SK-N-SH treated with all-trans-retinoic acid at 6 μM for 48 hours (cell line): ENCODE measurements at regions not wholly inside any gene's neighbourhood (a gene's known extent, or its start where the extent isn't known, plus 50 kb on each side); places are given as distances from the start of the nearest gene placed in this dataset.

Source experiments
- ATAC-seq: fragments of 200-7000 bp; cut with Tn5 transposase; 3 replicates; pipeline ENCODE4 v1.9.1; 2020; ENCODE audit warnings: mild to moderate bottlenecking, moderate library complexity
- ARNTL ChIP-seq: fragments of 450-650 bp; formaldehyde crosslinking; IDR thresholded peaks from 2 replicates; pipeline ENCODE4 v1.5.0; 2020; ENCODE audit warnings: low read depth, mild to moderate bottlenecking, moderate library complexity, borderline replicate concordance
- BACH2 ChIP-seq: fragments of 250-450 bp; sonication (Bioruptor Pico); IDR thresholded peaks from 2 replicates; pipeline ENCODE4 v1.9.0; 2021; ENCODE audit warnings: mild to moderate bottlenecking, borderline replicate concordance
- CSDC2 ChIP-seq: fragments of 250-450 bp; sonication (Bioruptor Pico); IDR thresholded peaks from 2 replicates; pipeline ENCODE4 v1.5.0; 2020; ENCODE audit warnings: mild to moderate bottlenecking, moderate library complexity
- GLIS3 ChIP-seq: fragments of 250-450 bp; sonication (Bioruptor Pico); IDR thresholded peaks from 2 replicates; pipeline ENCODE4 v1.5.0; 2020; ENCODE audit warnings: mild to moderate bottlenecking, moderate library complexity
- ISL1 ChIP-seq: fragments of 250-450 bp; sonication (Bioruptor Pico); IDR thresholded peaks from 2 replicates; pipeline ENCODE4 v2.1.2; 2022; ENCODE audit warnings: mild to moderate bottlenecking, moderate library complexity
- OSR1 ChIP-seq: fragments of 250-450 bp; sonication (Bioruptor Pico); IDR thresholded peaks from 2 replicates; pipeline ENCODE4 v1.8.0; 2022; ENCODE audit warnings: moderate library complexity, mild to moderate bottlenecking, inconsistent platforms
- PPARA ChIP-seq: fragments of 250-450 bp; sonication (Bioruptor Pico); IDR thresholded peaks from 2 replicates; pipeline ENCODE4 v1.5.0; 2020; ENCODE audit warnings: mild to moderate bottlenecking, borderline replicate concordance
- RARB ChIP-seq: fragments of 250-450 bp; sonication (Bioruptor Pico); IDR thresholded peaks from 2 replicates; pipeline ENCODE4 v1.8.0; 2021; ENCODE audit warnings: mild to moderate bottlenecking, moderate library complexity
- SNAI2 ChIP-seq: fragments of 250-450 bp; sonication (Bioruptor Pico); IDR thresholded peaks from 2 replicates; pipeline ENCODE4 v1.5.0; 2020; ENCODE audit warnings: mild to moderate bottlenecking, moderate library complexity
- TOX ChIP-seq: fragments of 250-450 bp; sonication (Bioruptor Pico); IDR thresholded peaks from 2 replicates; pipeline ENCODE4 v1.8.0; 2021; ENCODE audit warnings: mild to moderate bottlenecking, moderate library complexity, borderline replicate concordance
- ZC3H10 ChIP-seq: fragments of 250-450 bp; sonication (Bioruptor Pico); IDR thresholded peaks from 2 replicates; pipeline ENCODE4 v1.5.1; 2021; ENCODE audit warnings: mild to moderate bottlenecking, moderate library complexity
- ZFP3 ChIP-seq: fragments of 250-450 bp; sonication (Bioruptor Pico); IDR thresholded peaks from 2 replicates; pipeline ENCODE4 v1.5.0; 2020; ENCODE audit warnings: mild to moderate bottlenecking, moderate library complexity
- ZFP30 ChIP-seq: fragments of 450-650 bp; formaldehyde crosslinking; IDR thresholded peaks from 2 replicates; pipeline ENCODE4 v1.5.0; 2022; ENCODE audit warnings: mild to moderate bottlenecking, moderate library complexity
- ZNF565 ChIP-seq: fragments of 450-650 bp; formaldehyde crosslinking; conservative IDR thresholded peaks from 2 replicates; pipeline ENCODE4 v1.5.0; 2020; ENCODE audit warnings: low read depth, mild to moderate bottlenecking, moderate library complexity
- ZNF8 ChIP-seq: fragments of 450-650 bp; formaldehyde crosslinking; IDR thresholded peaks from 2 replicates; pipeline ENCODE4 v1.5.0; 2020; ENCODE audit warnings: mild to moderate bottlenecking, moderate library complexity
- TF ChIP-seq, protein P1 (sequence below): fragments of 250-450 bp; sonication (Bioruptor Pico); IDR thresholded peaks from 2 replicates; pipeline ENCODE4 v1.8.0; 2020; ENCODE audit warnings: mild to moderate bottlenecking, moderate library complexity, borderline replicate concordance
- TF ChIP-seq, protein P2 (sequence below): fragments of 250-450 bp; sonication (Bioruptor Pico); IDR thresholded peaks from 2 replicates; pipeline ENCODE4 v1.5.0; 2020; ENCODE audit warnings: mild to moderate bottlenecking, moderate library complexity
- TF ChIP-seq, protein P3 (sequence below): fragments of 250-450 bp; sonication (Bioruptor Pico); IDR thresholded peaks from 2 replicates; pipeline ENCODE4 v1.5.1; 2020; ENCODE audit warnings: low read depth, mild to moderate bottlenecking, moderate library complexity
- TF ChIP-seq, protein P4 (sequence below): fragments of 250-450 bp; sonication (Bioruptor Pico); IDR thresholded peaks from 2 replicates; pipeline ENCODE4 v1.8.0; 2021; ENCODE audit warnings: low read depth, mild to moderate bottlenecking, moderate library complexity, borderline replicate concordance

DNA sequence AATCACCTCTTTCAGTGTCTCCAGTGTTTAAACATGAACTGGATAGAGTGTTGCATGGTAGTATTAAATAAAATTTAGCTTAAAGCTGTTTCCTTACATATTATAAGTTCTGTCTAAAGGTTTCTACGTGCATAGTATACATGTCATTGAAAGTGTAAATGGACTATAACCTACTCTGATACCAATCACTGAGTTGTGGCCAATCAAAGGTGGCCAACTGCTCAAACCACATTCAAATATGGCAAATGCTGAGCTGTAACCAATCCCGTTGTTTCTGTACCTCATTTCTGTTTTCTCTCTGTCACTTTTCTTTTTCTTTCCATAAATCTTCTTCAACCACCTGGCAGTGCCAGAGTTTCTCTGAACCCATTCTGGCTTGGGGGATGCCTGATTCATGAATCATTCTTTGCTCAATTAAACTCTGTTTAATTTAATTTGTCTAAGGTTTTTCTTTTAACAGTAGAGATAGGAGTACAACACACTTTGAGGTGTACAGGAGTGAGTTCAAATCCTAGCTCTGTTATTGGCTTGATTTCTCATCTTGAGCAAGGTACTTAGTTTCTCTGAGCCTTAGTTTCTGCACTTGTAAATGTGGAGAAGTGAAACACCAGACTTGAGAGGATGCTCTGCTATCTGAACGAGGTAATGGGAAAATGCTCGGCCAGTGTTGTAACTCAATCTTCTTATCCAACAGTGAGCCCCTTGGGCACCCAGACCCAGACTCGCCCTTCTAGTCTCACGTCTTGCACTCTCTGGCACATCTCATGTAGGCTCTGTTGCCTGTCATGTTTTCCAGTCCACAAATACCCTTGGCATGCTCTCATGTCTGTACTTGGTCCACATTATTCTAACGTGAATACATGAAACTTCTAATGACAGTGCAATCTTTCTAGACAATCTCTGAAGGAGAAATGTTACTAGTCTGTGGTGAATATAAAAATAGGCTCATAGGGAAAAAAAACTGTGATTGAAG is 228.0 kb downstream of the PIK3C3 start:
- peak; percentile 80 for ATAC-seq
- peak; percentile 74 for TF ChIP-seq ISL1 (CRISPR knock-in tag)
- TF ChIP-seq OSR1 (CRISPR knock-in tag) = no peak
- TF ChIP-seq, protein P1, sequence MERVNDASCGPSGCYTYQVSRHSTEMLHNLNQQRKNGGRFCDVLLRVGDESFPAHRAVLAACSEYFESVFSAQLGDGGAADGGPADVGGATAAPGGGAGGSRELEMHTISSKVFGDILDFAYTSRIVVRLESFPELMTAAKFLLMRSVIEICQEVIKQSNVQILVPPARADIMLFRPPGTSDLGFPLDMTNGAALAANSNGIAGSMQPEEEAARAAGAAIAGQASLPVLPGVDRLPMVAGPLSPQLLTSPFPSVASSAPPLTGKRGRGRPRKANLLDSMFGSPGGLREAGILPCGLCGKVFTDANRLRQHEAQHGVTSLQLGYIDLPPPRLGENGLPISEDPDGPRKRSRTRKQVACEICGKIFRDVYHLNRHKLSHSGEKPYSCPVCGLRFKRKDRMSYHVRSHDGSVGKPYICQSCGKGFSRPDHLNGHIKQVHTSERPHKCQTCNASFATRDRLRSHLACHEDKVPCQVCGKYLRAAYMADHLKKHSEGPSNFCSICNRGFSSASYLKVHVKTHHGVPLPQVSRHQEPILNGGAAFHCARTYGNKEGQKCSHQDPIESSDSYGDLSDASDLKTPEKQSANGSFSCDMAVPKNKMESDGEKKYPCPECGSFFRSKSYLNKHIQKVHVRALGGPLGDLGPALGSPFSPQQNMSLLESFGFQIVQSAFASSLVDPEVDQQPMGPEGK = peak; percentile 27; the same call in 1 of the 2 replicates
- no peak for TF ChIP-seq GLIS3 (CRISPR knock-in tag)
- TF ChIP-seq SNAI2 (CRISPR knock-in tag) = 0 out of 2 replicates have a peak, but pooled peaks have one; percentile 37
- TF ChIP-seq, protein P2, sequence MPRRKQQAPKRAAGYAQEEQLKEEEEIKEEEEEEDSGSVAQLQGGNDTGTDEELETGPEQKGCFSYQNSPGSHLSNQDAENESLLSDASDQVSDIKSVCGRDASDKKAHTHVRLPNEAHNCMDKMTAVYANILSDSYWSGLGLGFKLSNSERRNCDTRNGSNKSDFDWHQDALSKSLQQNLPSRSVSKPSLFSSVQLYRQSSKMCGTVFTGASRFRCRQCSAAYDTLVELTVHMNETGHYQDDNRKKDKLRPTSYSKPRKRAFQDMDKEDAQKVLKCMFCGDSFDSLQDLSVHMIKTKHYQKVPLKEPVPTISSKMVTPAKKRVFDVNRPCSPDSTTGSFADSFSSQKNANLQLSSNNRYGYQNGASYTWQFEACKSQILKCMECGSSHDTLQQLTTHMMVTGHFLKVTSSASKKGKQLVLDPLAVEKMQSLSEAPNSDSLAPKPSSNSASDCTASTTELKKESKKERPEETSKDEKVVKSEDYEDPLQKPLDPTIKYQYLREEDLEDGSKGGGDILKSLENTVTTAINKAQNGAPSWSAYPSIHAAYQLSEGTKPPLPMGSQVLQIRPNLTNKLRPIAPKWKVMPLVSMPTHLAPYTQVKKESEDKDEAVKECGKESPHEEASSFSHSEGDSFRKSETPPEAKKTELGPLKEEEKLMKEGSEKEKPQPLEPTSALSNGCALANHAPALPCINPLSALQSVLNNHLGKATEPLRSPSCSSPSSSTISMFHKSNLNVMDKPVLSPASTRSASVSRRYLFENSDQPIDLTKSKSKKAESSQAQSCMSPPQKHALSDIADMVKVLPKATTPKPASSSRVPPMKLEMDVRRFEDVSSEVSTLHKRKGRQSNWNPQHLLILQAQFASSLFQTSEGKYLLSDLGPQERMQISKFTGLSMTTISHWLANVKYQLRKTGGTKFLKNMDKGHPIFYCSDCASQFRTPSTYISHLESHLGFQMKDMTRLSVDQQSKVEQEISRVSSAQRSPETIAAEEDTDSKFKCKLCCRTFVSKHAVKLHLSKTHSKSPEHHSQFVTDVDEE (CRISPR knock-in tag) = no peak
- peak; percentile 99 for TF ChIP-seq ZFP3 (CRISPR knock-in tag)
- TF ChIP-seq BACH2 = no peak
- TF ChIP-seq, protein P3, sequence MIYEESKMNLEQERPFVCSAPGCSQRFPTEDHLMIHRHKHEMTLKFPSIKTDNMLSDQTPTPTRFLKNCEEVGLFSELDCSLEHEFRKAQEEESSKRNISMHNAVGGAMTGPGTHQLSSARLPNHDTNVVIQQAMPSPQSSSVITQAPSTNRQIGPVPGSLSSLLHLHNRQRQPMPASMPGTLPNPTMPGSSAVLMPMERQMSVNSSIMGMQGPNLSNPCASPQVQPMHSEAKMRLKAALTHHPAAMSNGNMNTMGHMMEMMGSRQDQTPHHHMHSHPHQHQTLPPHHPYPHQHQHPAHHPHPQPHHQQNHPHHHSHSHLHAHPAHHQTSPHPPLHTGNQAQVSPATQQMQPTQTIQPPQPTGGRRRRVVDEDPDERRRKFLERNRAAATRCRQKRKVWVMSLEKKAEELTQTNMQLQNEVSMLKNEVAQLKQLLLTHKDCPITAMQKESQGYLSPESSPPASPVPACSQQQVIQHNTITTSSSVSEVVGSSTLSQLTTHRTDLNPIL (CRISPR knock-in tag) = 0 out of 2 replicates have a peak, but pooled peaks have one; percentile 44

DNA sequence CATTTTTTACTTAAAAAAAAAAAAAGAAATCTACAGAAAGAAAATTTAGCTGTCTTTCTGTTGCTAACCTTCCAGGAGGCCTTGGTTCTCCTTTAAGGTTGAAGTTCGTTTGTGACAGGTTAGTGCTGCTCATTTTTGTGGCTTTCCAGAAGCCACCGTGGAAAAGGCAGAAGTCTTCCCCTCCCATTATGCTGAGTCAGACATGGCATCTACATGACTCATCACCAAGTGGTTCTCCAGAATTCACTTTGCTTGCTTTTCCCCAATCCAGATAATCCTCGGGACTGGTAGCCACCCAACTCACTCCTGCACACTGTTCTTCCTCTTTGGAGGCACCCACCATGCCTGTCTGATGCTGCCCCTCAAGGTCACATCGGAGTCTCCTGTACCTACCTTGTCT is 228.7 kb downstream of the PIK3C3 start:
- peak; percentile 89 for ATAC-seq

DNA sequence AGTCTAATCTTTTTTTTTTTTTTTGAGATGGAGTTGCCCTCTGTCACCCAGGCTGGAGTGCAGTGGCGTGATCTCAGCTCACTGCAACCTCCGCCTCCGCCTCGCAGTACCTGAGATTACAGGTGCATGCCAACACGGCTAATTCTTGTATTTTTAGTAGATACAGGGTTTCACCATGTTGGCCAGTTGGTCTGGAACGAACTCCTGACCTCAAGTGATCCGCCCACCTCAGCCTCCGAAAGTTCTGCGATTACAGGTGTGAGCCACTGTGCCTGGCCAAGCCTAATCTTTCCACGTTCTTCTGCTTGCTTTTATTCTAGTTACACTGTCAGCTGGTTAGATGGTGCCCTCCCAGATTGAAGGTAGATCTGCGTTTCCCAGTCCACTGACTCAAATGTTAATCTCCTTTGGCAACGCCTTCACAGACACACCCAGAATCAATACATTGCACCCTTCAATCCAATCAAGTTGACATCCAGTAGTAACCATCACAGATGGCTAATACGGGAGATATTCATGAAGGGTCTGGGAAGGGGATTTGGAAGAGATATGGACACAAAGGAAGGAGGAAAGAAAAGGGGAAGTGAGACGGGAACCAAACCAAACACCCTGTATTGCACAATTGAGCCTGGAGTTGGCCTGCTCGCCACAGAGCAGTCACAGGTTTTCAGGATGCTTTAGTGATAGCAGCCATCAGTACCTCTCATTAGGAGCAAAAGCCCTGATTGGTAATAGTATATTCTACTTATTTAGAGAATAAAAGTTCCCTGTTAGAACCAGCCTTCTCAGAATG is 229.8 kb downstream of the PIK3C3 start:
- no peak for ATAC-seq
- TF ChIP-seq ZFP30 (CRISPR knock-in tag) (no peak), RARB (CRISPR knock-in tag) (no peak), TOX (no peak), ZFP3 (CRISPR knock-in tag) (no peak), ZC3H10 (CRISPR knock-in tag) (no peak)
- TF ChIP-seq, protein P3 (CRISPR knock-in tag) = no peak
- TF ChIP-seq, protein P4, sequence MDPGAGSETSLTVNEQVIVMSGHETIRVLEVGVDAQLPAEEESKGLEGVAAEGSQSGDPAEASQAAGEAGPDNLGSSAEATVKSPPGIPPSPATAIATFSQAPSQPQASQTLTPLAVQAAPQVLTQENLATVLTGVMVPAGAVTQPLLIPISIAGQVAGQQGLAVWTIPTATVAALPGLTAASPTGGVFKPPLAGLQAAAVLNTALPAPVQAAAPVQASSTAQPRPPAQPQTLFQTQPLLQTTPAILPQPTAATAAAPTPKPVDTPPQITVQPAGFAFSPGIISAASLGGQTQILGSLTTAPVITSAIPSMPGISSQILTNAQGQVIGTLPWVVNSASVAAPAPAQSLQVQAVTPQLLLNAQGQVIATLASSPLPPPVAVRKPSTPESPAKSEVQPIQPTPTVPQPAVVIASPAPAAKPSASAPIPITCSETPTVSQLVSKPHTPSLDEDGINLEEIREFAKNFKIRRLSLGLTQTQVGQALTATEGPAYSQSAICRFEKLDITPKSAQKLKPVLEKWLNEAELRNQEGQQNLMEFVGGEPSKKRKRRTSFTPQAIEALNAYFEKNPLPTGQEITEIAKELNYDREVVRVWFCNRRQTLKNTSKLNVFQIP (CRISPR knock-in tag) = no peak
- TF ChIP-seq, all 23 proteins: peak for 0

More for the DNA sequence above, 228.7 kb downstream of the PIK3C3 start:
- TF ChIP-seq RARB (CRISPR knock-in tag) (no peak), ZNF565 (no peak), OSR1 (CRISPR knock-in tag) (no peak)

DNA sequence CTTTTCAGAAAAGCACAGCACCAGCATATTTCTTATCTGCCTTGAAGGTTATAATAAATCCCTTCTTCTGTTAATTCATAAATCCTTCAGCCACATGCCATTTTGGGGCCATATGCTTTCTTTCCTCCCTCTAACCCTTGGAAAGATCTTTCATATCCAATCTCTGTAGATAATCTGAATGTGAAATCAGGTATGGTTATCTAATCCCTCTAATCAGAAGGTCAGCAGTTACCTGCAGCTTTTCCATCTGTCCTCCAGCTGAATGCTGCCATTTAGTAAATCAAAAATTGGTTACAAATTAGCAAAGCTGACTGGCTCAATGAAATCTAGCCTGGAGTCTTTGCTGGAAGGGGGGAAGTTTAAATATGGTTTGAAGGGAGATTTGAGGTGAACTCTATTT is 230.5 kb downstream of the PIK3C3 start:
- no peak for ATAC-seq
- TF ChIP-seq RARB (CRISPR knock-in tag) = no peak
- TF ChIP-seq, protein P2 (CRISPR knock-in tag) = no peak
- TF ChIP-seq, protein P3 (CRISPR knock-in tag) = no peak
- no peak for TF ChIP-seq PPARA
- no peak for TF ChIP-seq ISL1 (CRISPR knock-in tag)
- no peak for TF ChIP-seq CSDC2
- TF ChIP-seq ARNTL = no peak
- TF ChIP-seq ZNF8 (CRISPR knock-in tag) = no peak
